ENCODE measurements at regions not wholly inside any gene's neighbourhood (a gene's known extent, or its start where the extent isn't known, plus 50 kb on each side); places are given as distances from the start of the nearest gene placed in this dataset.

- Histone ChIP-seq H3K79me1 (ENCODE audit: low read depth, low read length) (no peaks in the 10 kb centered on the region), H2BK5ac (ENCODE audit: low read depth, low read length) (no peak overlapping the region), H3K36me3 (ENCODE audit: control insufficient read depth in 2 of 4, insufficient read depth in 4 of 4, low read length in 3 of 4) (no peaks in the 10 kb centered on the region), H3K4me2 (ENCODE audit: insufficient read depth in 1 of 2, low read depth in 2 of 2, low read length in 2 of 2) (no peak overlapping the region), H3K27ac (ENCODE audit: low read depth, low read length) (no peak overlapping the region), H2BK20ac (ENCODE audit: low read length) (no peak overlapping the region), H3K23ac (ENCODE audit: insufficient read length) (no peak overlapping the region), H2BK120ac (replicated peaks; ENCODE audit: low read depth, low read length) (no peak overlapping the region), H2BK15ac (ENCODE audit: low read length) (no peak overlapping the region), H3K18ac (ENCODE audit: extremely low read depth, low read length) (no peak overlapping the region), H3K56ac (replicated peaks; ENCODE audit: insufficient read length, low read depth, low read length) (no peak overlapping the region), H3K4me3 (ENCODE audit: extremely low read depth in 1 of 4, insufficient read depth in 2 of 4, low read depth in 3 of 4, low read length in 4 of 4) (no peak overlapping the region), H3K14ac (ENCODE audit: insufficient read length) (no peak overlapping the region), H3K4ac (replicated peaks; ENCODE audit: insufficient read length, low read depth, low read length) (no peak overlapping the region), H3K9me3 (ENCODE audit: insufficient read depth in 2 of 2, low read depth in 1 of 2, low read length in 1 of 2) (peaks cover 0 to 3% of the 10 kb centered on the region in 2 experiments; a peak in 1 of 4 replicates), H3K4me1 (replicated peaks in 1 of 4; ENCODE audit: control insufficient read depth in 3 of 4, insufficient read depth in 4 of 4, low read length in 3 of 4) (peaks cover 0 to 6% (median 4%) of the 10 kb centered on the region in 4 experiments; a peak in 4 of 7 replicates), H3K9ac (replicated peaks in 1 of 4; ENCODE audit: extremely low read depth in 1 of 4, low read depth in 3 of 4, low read length in 3 of 4) (no peak overlapping the region), H2AK5ac (ENCODE audit: low read depth, low read length) (no peak overlapping the region), H2BK12ac (ENCODE audit: low read depth, low read length) (no peak overlapping the region), H4K91ac (replicated peaks; ENCODE audit: insufficient read length, low read length) (no peak overlapping the region), H3K23me2 (ENCODE audit: low read depth, low read length) (no peaks in the 10 kb centered on the region), H2AFZ (ENCODE audit: low read length) (no peak overlapping the region), H3K27me3 (replicated peaks in 1 of 4; ENCODE audit: control insufficient read depth in 3 of 4, extremely low read depth in 1 of 4, insufficient read depth in 3 of 4, low read length in 3 of 4) (no peaks in the 10 kb centered on the region), H4K20me1 (replicated peaks in 1 of 2; ENCODE audit: control insufficient read depth in 1 of 2, insufficient read depth in 2 of 2, low read length in 2 of 2) (no peaks in the 10 kb centered on the region), H4K5ac (ENCODE audit: insufficient read length, low read depth, low read length) (no peak overlapping the region), H4K8ac (ENCODE audit: extremely low read depth, insufficient read depth, low read length) (no peak overlapping the region), H3K79me2 (ENCODE audit: control insufficient read depth in 1 of 2, insufficient read depth in 2 of 2, low read length in 2 of 2) (no peaks in the 10 kb centered on the region)
- FAIRE-seq: no peak
- WGBS, 2 experiments (ENCODE audit: extremely low coverage in 1 of 2, insufficient coverage in 1 of 2, insufficient read length in 1 of 2, insufficient replicate concordance in 2 of 2, low coverage in 1 of 2, low lambda C conversion rate in 2 of 2, missing lambda C conversion rate in 1 of 2): 97% methylated on average over 7 of the region's 7 CpGs; no CpG with 5 or more reads in 1 of the 2 experiments
- ChIA-PET POLR2A (ENCODE audit: partially characterized antibody) (no interaction called here), CTCF (ENCODE audit: partially characterized antibody) (interaction anchor here (0.8 to 1.2 kb wide), 2 partner anchors 12 to 31 kb away, joined by 3 to 5 read pairs; no protein-coding TSS in a partner anchor)
- no peak for DNase-seq (ENCODE audit: low read depth in 1 of 2, low spot score in 2 of 2)
- TF ChIP-seq JUND (IDR thresholded peaks at IDR 0.05; ENCODE audit: low read length): no peak
- TF ChIP-seq GTF2F1 (IDR thresholded peaks at IDR 0.05; ENCODE audit: borderline replicate concordance, low read depth, low read length): no peak
- TF ChIP-seq BACH1 (IDR thresholded peaks at IDR 0.05; ENCODE audit: low read length): no peak
- no peak for TF ChIP-seq KDM5A (IDR thresholded peaks at IDR 0.05; ENCODE audit: low read length)
- TF ChIP-seq RFX5 (IDR thresholded peaks at IDR 0.05; ENCODE audit: borderline replicate concordance, low read depth, low read length): no peak
- no peak for TF ChIP-seq NRF1 (IDR thresholded peaks at IDR 0.05; ENCODE audit: low read depth, low read length)
- TF ChIP-seq SRF (IDR thresholded peaks at IDR 0.05; ENCODE audit: low read depth, low read length): no peak
- TF ChIP-seq GABPA (IDR thresholded peaks at IDR 0.05; ENCODE audit: borderline replicate concordance, insufficient read depth, low read length): no peak
- TF ChIP-seq SP1 (IDR thresholded peaks at IDR 0.05; ENCODE audit: low read depth, low read length): no peak
- no peak for TF ChIP-seq YY1 (IDR thresholded peaks at IDR 0.05; ENCODE audit: low read depth, low read length)
- TF ChIP-seq, protein P1, sequence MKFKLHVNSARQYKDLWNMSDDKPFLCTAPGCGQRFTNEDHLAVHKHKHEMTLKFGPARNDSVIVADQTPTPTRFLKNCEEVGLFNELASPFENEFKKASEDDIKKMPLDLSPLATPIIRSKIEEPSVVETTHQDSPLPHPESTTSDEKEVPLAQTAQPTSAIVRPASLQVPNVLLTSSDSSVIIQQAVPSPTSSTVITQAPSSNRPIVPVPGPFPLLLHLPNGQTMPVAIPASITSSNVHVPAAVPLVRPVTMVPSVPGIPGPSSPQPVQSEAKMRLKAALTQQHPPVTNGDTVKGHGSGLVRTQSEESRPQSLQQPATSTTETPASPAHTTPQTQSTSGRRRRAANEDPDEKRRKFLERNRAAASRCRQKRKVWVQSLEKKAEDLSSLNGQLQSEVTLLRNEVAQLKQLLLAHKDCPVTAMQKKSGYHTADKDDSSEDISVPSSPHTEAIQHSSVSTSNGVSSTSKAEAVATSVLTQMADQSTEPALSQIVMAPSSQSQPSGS (IDR thresholded peaks at IDR 0.05; ENCODE audit: low read length): no peak
- TF ChIP-seq EP300 (IDR thresholded peaks at IDR 0.05; ENCODE audit: borderline replicate concordance in 1 of 2, low read depth in 2 of 2, low read length in 2 of 2): no peak
- no peak for TF ChIP-seq MAFK (IDR thresholded peaks at IDR 0.05; ENCODE audit: low read depth, low read length)
Observed at GRCh38 chr20:39904476-39905112, 784.4 kb downstream of the MAFB start.
